ENCODE measurements at regions not wholly inside any gene's neighbourhood (a gene's known extent, or its start where the extent isn't known, plus 50 kb on each side); places are given as distances from the start of the nearest gene placed in this dataset.

GRCh38 chr22:27230189-27230588 is 571.4 kb downstream of the MN1 start (continued):
- TF ChIP-seq MAFK (IDR thresholded peaks at IDR 0.05; ENCODE audit: low read depth, low read length) = no peak

GRCh38 chr22:27231266-27231665 is 570.3 kb downstream of the MN1 start:
- Histone ChIP-seq H2AFZ (ENCODE audit: low read length) (no peak overlapping the region), H2BK12ac (ENCODE audit: low read depth, low read length) (no peak overlapping the region), H3K27me3 (replicated peaks in 1 of 4; ENCODE audit: control insufficient read depth in 3 of 4, extremely low read depth in 1 of 4, insufficient read depth in 3 of 4, low read length in 3 of 4) (no peaks in the 10 kb centered on the region; a peak in 1 of 7 replicates), H2BK20ac (ENCODE audit: low read length) (no peak overlapping the region), H3K4ac (replicated peaks; ENCODE audit: insufficient read length, low read depth, low read length) (no peak overlapping the region), H2BK120ac (replicated peaks; ENCODE audit: low read depth, low read length) (no peak overlapping the region), H4K5ac (ENCODE audit: insufficient read length, low read depth, low read length) (no peak overlapping the region), H3K4me2 (ENCODE audit: insufficient read depth in 1 of 2, low read depth in 2 of 2, low read length in 2 of 2) (no peak overlapping the region), H3K14ac (ENCODE audit: insufficient read length) (no peak overlapping the region), H3K4me1 (replicated peaks in 1 of 4; ENCODE audit: control insufficient read depth in 3 of 4, insufficient read depth in 4 of 4, low read length in 3 of 4) (no peaks in the 10 kb centered on the region), H4K20me1 (replicated peaks in 1 of 2; ENCODE audit: control insufficient read depth in 1 of 2, insufficient read depth in 2 of 2, low read length in 2 of 2) (no peaks in the 10 kb centered on the region), H3K79me1 (ENCODE audit: low read depth, low read length) (no peaks in the 10 kb centered on the region), H3K36me3 (ENCODE audit: control insufficient read depth in 2 of 4, insufficient read depth in 4 of 4, low read length in 3 of 4) (no peaks in the 10 kb centered on the region), H3K9me3 (ENCODE audit: insufficient read depth in 2 of 2, low read depth in 1 of 2, low read length in 1 of 2) (no peaks in the 10 kb centered on the region), H3K79me2 (ENCODE audit: control insufficient read depth in 1 of 2, insufficient read depth in 2 of 2, low read length in 2 of 2) (no peaks in the 10 kb centered on the region), H3K18ac (ENCODE audit: extremely low read depth, low read length) (no peak overlapping the region), H3K56ac (replicated peaks; ENCODE audit: insufficient read length, low read depth, low read length) (no peak overlapping the region), H3K23ac (ENCODE audit: insufficient read length) (no peak overlapping the region), H3K4me3 (ENCODE audit: extremely low read depth in 1 of 4, insufficient read depth in 2 of 4, low read depth in 3 of 4, low read length in 4 of 4) (no peak overlapping the region), H4K91ac (replicated peaks; ENCODE audit: insufficient read length, low read length) (no peak overlapping the region), H3K27ac (ENCODE audit: low read depth, low read length) (no peak overlapping the region), H2BK5ac (ENCODE audit: low read depth, low read length) (no peak overlapping the region), H4K8ac (ENCODE audit: extremely low read depth, insufficient read depth, low read length) (no peak overlapping the region), H3K23me2 (ENCODE audit: low read depth, low read length) (no peaks in the 10 kb centered on the region), H3K9ac (replicated peaks in 1 of 4; ENCODE audit: extremely low read depth in 1 of 4, low read depth in 3 of 4, low read length in 3 of 4) (no peak overlapping the region), H2AK5ac (ENCODE audit: low read depth, low read length) (no peak overlapping the region), H2BK15ac (ENCODE audit: low read length) (no peak overlapping the region)
- FAIRE-seq (no peak), DNase-seq (ENCODE audit: low read depth in 1 of 2, low spot score in 2 of 2) (no peak)
- CTCF ChIA-PET (ENCODE audit: partially characterized antibody) = interaction anchor here (1.1 to 1.7 kb wide), 2 partner anchors 8 to 100 kb away, joined by 3 to 4 read pairs; no protein-coding TSS in a partner anchor
- WGBS, 2 experiments (ENCODE audit: extremely low coverage in 1 of 2, insufficient coverage in 1 of 2, insufficient read length in 1 of 2, insufficient replicate concordance in 2 of 2, low coverage in 1 of 2, low lambda C conversion rate in 2 of 2, missing lambda C conversion rate in 1 of 2) = 85% methylated on average over 5 of the region's 5 CpGs; no CpG with 5 or more reads in 1 of the 2 experiments
- POLR2A ChIA-PET (ENCODE audit: partially characterized antibody) = no interaction called here
- TF ChIP-seq GABPA (IDR thresholded peaks at IDR 0.05; ENCODE audit: borderline replicate concordance, insufficient read depth, low read length) = no peak
- TF ChIP-seq FOSL1 (IDR thresholded peaks at IDR 0.05; ENCODE audit: insufficient read depth, low read depth, low read length) = no peak

Measured in H1 (cell line).